ENCODE measurements at regions not wholly inside any gene's neighbourhood (a gene's known extent, or its start where the extent isn't known, plus 50 kb on each side); places are given as distances from the start of the nearest gene placed in this dataset.
"Not testable (repeated sequence)": the region's sequence is repeated elsewhere in the genome, so short reads cannot be mapped to it uniquely, and the experiment has no call there.

DNA sequence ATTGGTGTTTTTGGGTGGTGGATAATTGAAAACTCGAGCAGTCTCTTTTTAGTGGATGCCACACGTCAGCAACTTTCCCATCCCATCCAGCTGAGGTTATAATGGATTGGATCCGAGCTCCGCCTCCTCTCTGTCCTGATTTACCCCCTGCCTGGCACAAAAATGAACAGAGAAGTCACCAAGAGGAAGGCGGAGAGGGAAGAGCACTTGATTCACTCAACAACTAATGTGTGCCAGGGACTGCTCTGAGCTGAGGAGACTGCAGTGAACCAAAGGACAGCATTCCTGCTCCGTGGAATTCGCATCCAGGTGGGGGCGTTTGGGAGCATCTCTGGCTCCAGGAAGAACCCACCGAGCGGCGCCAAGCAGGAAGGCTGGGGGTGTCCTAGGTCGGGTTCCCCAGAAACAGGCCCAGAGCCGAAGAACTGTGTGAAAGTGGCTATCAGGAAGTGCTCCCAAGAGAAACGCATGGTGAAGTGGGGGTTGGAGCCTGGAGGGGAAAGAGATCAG is 95.8 kb upstream of the NAA20 start:
- TF ChIP-seq ARNTL (CRISPR knock-in tag; IDR thresholded peaks at IDR 0.05; ENCODE audit: borderline replicate concordance, low read depth) (no peak), TCF4 (CRISPR knock-in tag; IDR thresholded peaks at IDR 0.05; ENCODE audit: borderline replicate concordance) (no peak), CSDC2 (CRISPR knock-in tag; IDR thresholded peaks at IDR 0.05) (no peak), SNAI2 (CRISPR knock-in tag; IDR thresholded peaks at IDR 0.05) (no peak), ZFP3 (CRISPR knock-in tag; IDR thresholded peaks at IDR 0.05) (no peak), ZNF565 (CRISPR knock-in tag; conservative IDR thresholded peaks at IDR 0.05; ENCODE audit: low read depth) (no peak), ZNF8 (CRISPR knock-in tag; IDR thresholded peaks at IDR 0.05) (no peak), TOX (CRISPR knock-in tag; IDR thresholded peaks at IDR 0.05; ENCODE audit: borderline replicate concordance) (no peak), ESRRG (CRISPR knock-in tag; IDR thresholded peaks at IDR 0.05) (no peak), BACH2 (CRISPR knock-in tag; IDR thresholded peaks at IDR 0.05; ENCODE audit: borderline replicate concordance) (no peak), ZC3H10 (CRISPR knock-in tag; IDR thresholded peaks at IDR 0.05) (no peak), PPARA (CRISPR knock-in tag; IDR thresholded peaks at IDR 0.05; ENCODE audit: borderline replicate concordance) (no peak), GLIS3 (CRISPR knock-in tag; IDR thresholded peaks at IDR 0.05) (no peak)
- TF ChIP-seq, protein P1, sequence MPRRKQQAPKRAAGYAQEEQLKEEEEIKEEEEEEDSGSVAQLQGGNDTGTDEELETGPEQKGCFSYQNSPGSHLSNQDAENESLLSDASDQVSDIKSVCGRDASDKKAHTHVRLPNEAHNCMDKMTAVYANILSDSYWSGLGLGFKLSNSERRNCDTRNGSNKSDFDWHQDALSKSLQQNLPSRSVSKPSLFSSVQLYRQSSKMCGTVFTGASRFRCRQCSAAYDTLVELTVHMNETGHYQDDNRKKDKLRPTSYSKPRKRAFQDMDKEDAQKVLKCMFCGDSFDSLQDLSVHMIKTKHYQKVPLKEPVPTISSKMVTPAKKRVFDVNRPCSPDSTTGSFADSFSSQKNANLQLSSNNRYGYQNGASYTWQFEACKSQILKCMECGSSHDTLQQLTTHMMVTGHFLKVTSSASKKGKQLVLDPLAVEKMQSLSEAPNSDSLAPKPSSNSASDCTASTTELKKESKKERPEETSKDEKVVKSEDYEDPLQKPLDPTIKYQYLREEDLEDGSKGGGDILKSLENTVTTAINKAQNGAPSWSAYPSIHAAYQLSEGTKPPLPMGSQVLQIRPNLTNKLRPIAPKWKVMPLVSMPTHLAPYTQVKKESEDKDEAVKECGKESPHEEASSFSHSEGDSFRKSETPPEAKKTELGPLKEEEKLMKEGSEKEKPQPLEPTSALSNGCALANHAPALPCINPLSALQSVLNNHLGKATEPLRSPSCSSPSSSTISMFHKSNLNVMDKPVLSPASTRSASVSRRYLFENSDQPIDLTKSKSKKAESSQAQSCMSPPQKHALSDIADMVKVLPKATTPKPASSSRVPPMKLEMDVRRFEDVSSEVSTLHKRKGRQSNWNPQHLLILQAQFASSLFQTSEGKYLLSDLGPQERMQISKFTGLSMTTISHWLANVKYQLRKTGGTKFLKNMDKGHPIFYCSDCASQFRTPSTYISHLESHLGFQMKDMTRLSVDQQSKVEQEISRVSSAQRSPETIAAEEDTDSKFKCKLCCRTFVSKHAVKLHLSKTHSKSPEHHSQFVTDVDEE (CRISPR knock-in tag; IDR thresholded peaks at IDR 0.05) = no peak
- TF ChIP-seq, protein P2, sequence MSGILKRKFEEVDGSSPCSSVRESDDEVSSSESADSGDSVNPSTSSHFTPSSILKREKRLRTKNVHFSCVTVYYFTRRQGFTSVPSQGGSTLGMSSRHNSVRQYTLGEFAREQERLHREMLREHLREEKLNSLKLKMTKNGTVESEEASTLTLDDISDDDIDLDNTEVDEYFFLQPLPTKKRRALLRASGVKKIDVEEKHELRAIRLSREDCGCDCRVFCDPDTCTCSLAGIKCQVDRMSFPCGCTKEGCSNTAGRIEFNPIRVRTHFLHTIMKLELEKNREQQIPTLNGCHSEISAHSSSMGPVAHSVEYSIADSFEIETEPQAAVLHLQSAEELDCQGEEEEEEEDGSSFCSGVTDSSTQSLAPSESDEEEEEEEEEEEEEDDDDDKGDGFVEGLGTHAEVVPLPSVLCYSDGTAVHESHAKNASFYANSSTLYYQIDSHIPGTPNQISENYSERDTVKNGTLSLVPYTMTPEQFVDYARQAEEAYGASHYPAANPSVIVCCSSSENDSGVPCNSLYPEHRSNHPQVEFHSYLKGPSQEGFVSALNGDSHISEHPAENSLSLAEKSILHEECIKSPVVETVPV (CRISPR knock-in tag; IDR thresholded peaks at IDR 0.05) = no peak
- TF ChIP-seq, protein P3, sequence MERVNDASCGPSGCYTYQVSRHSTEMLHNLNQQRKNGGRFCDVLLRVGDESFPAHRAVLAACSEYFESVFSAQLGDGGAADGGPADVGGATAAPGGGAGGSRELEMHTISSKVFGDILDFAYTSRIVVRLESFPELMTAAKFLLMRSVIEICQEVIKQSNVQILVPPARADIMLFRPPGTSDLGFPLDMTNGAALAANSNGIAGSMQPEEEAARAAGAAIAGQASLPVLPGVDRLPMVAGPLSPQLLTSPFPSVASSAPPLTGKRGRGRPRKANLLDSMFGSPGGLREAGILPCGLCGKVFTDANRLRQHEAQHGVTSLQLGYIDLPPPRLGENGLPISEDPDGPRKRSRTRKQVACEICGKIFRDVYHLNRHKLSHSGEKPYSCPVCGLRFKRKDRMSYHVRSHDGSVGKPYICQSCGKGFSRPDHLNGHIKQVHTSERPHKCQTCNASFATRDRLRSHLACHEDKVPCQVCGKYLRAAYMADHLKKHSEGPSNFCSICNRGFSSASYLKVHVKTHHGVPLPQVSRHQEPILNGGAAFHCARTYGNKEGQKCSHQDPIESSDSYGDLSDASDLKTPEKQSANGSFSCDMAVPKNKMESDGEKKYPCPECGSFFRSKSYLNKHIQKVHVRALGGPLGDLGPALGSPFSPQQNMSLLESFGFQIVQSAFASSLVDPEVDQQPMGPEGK (CRISPR knock-in tag; IDR thresholded peaks at IDR 0.05; ENCODE audit: borderline replicate concordance) = no peak
- TF ChIP-seq, protein P4, sequence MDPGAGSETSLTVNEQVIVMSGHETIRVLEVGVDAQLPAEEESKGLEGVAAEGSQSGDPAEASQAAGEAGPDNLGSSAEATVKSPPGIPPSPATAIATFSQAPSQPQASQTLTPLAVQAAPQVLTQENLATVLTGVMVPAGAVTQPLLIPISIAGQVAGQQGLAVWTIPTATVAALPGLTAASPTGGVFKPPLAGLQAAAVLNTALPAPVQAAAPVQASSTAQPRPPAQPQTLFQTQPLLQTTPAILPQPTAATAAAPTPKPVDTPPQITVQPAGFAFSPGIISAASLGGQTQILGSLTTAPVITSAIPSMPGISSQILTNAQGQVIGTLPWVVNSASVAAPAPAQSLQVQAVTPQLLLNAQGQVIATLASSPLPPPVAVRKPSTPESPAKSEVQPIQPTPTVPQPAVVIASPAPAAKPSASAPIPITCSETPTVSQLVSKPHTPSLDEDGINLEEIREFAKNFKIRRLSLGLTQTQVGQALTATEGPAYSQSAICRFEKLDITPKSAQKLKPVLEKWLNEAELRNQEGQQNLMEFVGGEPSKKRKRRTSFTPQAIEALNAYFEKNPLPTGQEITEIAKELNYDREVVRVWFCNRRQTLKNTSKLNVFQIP (CRISPR knock-in tag; IDR thresholded peaks at IDR 0.05; ENCODE audit: borderline replicate concordance, low read depth) = no peak
- TF ChIP-seq, protein P5, sequence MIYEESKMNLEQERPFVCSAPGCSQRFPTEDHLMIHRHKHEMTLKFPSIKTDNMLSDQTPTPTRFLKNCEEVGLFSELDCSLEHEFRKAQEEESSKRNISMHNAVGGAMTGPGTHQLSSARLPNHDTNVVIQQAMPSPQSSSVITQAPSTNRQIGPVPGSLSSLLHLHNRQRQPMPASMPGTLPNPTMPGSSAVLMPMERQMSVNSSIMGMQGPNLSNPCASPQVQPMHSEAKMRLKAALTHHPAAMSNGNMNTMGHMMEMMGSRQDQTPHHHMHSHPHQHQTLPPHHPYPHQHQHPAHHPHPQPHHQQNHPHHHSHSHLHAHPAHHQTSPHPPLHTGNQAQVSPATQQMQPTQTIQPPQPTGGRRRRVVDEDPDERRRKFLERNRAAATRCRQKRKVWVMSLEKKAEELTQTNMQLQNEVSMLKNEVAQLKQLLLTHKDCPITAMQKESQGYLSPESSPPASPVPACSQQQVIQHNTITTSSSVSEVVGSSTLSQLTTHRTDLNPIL (CRISPR knock-in tag; IDR thresholded peaks at IDR 0.05; ENCODE audit: low read depth) = no peak
- no peak for ATAC-seq

DNA sequence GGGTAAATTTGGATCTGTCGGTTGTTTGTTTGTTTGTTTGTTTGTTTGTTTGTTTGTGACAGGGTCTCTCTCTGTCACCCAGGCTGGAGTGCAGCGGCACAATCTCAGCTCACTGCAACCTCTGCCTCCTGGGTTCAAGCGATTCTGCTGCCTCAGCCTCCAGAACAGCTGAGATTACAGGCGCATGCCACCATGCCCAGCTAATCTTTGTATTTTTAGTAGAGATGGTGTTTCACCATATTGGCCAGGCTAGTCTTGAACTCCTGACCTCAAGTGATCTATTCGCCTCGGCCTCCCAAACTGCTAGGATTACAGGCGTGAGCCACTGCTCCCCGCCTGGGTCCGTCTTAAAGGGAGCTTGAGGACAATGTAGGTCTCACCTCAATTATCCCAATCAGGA is 95.3 kb upstream of the NAA20 start:
- ATAC-seq = not testable (repeated sequence)

DNA sequence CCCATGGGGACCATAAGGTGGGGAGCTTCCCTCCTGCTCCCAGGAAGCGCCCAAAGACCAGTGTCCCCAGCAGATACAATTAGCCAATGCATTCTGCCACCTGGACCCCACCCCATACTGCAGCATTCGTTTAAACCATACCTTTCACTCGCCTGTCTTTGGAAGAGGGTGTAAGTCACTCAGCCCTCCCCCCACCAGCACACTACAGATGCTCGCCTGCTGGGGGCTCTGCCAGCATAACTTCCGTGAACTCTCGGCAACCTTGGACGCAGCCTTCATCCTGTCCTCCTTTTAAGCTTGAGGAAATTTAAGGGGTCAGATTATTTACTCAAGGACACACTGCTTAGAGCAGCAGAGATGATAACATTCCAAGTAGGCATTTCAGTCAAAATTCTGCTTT is 94.4 kb upstream of the NAA20 start:
- TF ChIP-seq ZC3H10 (CRISPR knock-in tag; IDR thresholded peaks at IDR 0.05) = no peak
- ATAC-seq = no peak

DNA sequence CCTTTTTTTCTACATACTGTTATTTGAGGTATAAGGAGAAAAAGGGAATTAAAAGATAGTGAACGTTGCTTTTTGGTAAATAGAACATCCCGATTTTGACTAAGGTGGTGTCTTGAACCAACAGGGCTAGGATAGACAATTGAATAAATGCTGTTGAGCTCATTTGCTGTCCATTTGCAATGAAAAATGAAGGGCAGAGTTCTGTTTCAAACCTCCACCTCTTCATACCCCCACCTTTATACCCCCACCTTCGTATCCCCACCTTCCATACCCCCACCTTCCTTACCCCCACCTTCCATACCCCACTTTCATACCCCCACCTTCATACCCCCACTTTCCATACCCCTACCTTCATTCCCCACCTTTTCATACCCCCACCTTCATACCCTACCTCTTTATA is 93.4 kb upstream of the NAA20 start:
- TF ChIP-seq CSDC2 (CRISPR knock-in tag; IDR thresholded peaks at IDR 0.05) (no peak), ZNF70 (CRISPR knock-in tag; IDR thresholded peaks at IDR 0.05) (no peak)
- ATAC-seq = no peak
